CD4-positive, alpha-beta T cell (primary cell): ENCODE measurements at regions not wholly inside any gene's neighbourhood (a gene's known extent, or its start where the extent isn't known, plus 50 kb on each side); places are given as distances from the start of the nearest gene placed in this dataset.

ENCODE experiments used
- ATAC-seq: fragments of 200-7000 bp; cut with Tn5 transposase; one replicate; pipeline ENCODE4 v1.10.0; 2022; ENCODE audit warnings: mild to moderate bottlenecking; ENCODE audit not compliant: poor library complexity
- CTCF ChIA-PET: fragments of 350-600 bp; sonication (Branson Sonifier 250); formaldehyde crosslinking; loops from one replicate; lab custom pipeline; 2021; ENCODE audit warnings: antibody characterized with exemption, inconsistent platforms; lab: Charles Lee
- POLR2A ChIA-PET: fragments of 350-600 bp; sonication (Branson Sonifier 250); formaldehyde crosslinking; loops from one replicate; lab custom pipeline; 2021; ENCODE audit warnings: antibody characterized with exemption, inconsistent platforms; lab: Charles Lee
- DNase-seq, 14 experiments: peaks; one replicate each; pipeline ENCODE4 v3.0.0-alpha.2; 2013 to 2020; ENCODE audit warnings: mixed read lengths in 2 of 14
- H3K27ac ChIP-seq, 2 donors: one replicate each; pipeline versions ENCODE4 v1.5.1 to v1.7.0; 2013; ENCODE audit warnings: low read length in 2 of 2, low read depth in 1 of 2, mild to moderate bottlenecking in 1 of 2
- H3K27me3 ChIP-seq, 2 experiments: 1 replicate in 1 of 2; 2 replicates in 1 of 2; pipeline versions ENCODE4 v1.6.1 to v1.7.0; 2013; ENCODE audit warnings: low read length in 2 of 2, control low read depth in 1 of 2, mild to moderate bottlenecking in 1 of 2, moderate library complexity in 1 of 2; ENCODE audit not compliant: insufficient read depth in 2 of 2, control insufficient read depth in 1 of 2
- H3K36me3 ChIP-seq: one replicate; pipeline ENCODE4 v1.6.1; 2013; ENCODE audit warnings: low read length, control low read depth; ENCODE audit not compliant: insufficient read depth
- H3K4me1 ChIP-seq: one replicate; pipeline ENCODE4 v1.6.1; 2013; ENCODE audit warnings: low read length, control low read depth; ENCODE audit not compliant: insufficient read depth
- H3K4me3 ChIP-seq: one replicate; pipeline ENCODE4 v1.5.1; 2013; ENCODE audit warnings: mild to moderate bottlenecking, low read length, moderate library complexity
- H3K9me3 ChIP-seq, 2 experiments: 1 replicate in 1 of 2; 2 replicates in 1 of 2; pipeline versions ENCODE4 v1.6.1 to v1.7.0; 2013; ENCODE audit warnings: low read length in 2 of 2, mild to moderate bottlenecking in 2 of 2, control low read depth in 1 of 2, moderate library complexity in 1 of 2; ENCODE audit not compliant: control insufficient read depth in 1 of 2, insufficient read depth in 1 of 2
- H3K27ac Mint-ChIP-seq: one replicate; pipeline ENCODE4 v1.8.0; 2020; ENCODE audit warnings: mixed read lengths
- H3K27me3 Mint-ChIP-seq: one replicate; pipeline ENCODE4 v1.8.0; 2021; ENCODE audit warnings: mixed read lengths
- H3K36me3 Mint-ChIP-seq: one replicate; pipeline ENCODE4 v1.8.0; 2021; ENCODE audit warnings: low read depth, mixed read lengths
- H3K4me1 Mint-ChIP-seq: one replicate; pipeline ENCODE4 v1.8.0; 2021; ENCODE audit warnings: low read depth, mixed read lengths
- H3K4me3 Mint-ChIP-seq: one replicate; pipeline ENCODE4 v1.8.0; 2020; ENCODE audit warnings: mild to moderate bottlenecking, mixed read lengths
- H3K9me3 Mint-ChIP-seq: one replicate; pipeline ENCODE4 v1.8.0; 2020; ENCODE audit warnings: mixed read lengths
- intact Hi-C, 2 experiments: fragments of 100-400 bp; cut with DNase I in 1 of 2; cut with micrococcal nuclease in 1 of 2; formaldehyde crosslinking; loops; one replicate each; pipeline versions ENCODE4 v1.15.1 to v1.9.0; 2023 to 2025; cut with DNase I, micrococcal nuclease
- TF ChIP-seq, protein P1 (sequence below): fragments of 200-600 bp; IDR thresholded peaks from one replicate; pipeline ENCODE4 v1.8.0; 2022; ENCODE audit warnings: antibody characterized with exemption, mild to moderate bottlenecking

DNA sequence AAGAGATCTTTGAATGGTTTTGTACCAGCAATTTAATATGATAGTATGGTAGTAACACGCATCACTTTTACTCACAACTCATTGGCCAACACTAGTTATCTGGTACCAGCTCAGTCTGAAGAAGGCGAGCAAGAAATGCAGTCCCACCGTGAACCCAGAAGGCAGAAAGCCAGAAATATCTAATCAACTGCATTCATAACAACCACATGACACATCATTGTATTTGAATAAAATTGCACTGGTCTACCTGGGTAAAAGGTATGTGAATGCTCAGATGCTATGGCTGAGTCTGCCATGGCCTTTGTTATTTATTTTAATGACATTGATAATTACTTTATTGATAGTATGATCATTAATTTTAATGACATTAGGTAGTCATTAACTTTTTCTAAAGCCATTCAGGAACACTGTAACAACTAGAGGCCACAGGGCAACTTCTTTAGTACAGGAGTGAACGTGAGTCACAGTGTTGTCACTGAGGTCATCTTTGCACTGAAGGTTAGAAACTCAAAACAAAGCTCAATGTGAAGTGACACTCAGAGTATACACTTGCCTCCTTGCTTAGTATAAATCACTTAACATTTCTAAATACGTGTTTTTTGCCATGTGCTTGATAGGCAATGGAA, 475.6 kb upstream of the TNP1 start:
- CTCF ChIA-PET, result no interaction called here
- no peak overlapping the region for H3K27ac ChIP-seq
- no peak for DNase-seq
- H3K4me3 Mint-ChIP-seq, result no peak overlapping the region
- no peaks in the 10 kb centered on the region for H3K9me3 Mint-ChIP-seq
- H3K27me3 ChIP-seq, result no peaks in the 10 kb centered on the region
- no peaks in the 10 kb centered on the region for H3K4me1 ChIP-seq
- no peaks in the 10 kb centered on the region for H3K27me3 Mint-ChIP-seq
- H3K4me1 Mint-ChIP-seq, result no peaks in the 10 kb centered on the region
- POLR2A ChIA-PET, result no interaction called here
- ATAC-seq, result no peak
- H3K9me3 ChIP-seq, result no peaks in the 10 kb centered on the region
- no peak overlapping the region for H3K27ac Mint-ChIP-seq
- TF ChIP-seq, protein P1, sequence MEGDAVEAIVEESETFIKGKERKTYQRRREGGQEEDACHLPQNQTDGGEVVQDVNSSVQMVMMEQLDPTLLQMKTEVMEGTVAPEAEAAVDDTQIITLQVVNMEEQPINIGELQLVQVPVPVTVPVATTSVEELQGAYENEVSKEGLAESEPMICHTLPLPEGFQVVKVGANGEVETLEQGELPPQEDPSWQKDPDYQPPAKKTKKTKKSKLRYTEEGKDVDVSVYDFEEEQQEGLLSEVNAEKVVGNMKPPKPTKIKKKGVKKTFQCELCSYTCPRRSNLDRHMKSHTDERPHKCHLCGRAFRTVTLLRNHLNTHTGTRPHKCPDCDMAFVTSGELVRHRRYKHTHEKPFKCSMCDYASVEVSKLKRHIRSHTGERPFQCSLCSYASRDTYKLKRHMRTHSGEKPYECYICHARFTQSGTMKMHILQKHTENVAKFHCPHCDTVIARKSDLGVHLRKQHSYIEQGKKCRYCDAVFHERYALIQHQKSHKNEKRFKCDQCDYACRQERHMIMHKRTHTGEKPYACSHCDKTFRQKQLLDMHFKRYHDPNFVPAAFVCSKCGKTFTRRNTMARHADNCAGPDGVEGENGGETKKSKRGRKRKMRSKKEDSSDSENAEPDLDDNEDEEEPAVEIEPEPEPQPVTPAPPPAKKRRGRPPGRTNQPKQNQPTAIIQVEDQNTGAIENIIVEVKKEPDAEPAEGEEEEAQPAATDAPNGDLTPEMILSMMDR, result no peak
- intact Hi-C loops, result no loop called here
- no peaks in the 10 kb centered on the region for H3K36me3 ChIP-seq
- no peaks in the 10 kb centered on the region for H3K36me3 Mint-ChIP-seq
- H3K4me3 ChIP-seq, result no peak overlapping the region

DNA sequence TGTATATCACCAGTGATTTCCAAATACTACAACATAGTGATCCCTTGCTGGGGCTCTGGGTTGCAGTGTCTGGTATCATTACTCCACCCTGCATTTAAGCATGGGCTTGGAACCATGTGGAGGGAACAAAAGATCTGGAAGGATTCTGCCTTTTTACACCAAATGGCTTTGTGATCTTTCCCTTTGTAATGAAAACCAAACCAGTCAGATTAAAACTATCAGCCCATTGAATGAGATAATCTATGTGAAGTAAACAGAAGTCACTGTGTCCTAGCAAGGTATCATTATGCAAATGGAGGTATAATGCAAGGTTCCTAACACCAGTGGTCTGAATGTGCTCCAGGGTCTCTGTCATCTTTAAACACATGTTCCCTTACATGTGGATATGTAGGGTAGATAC, 474.7 kb upstream of the TNP1 start:
- no peak overlapping the region for H3K4me3 ChIP-seq
- no peaks in the 10 kb centered on the region for H3K4me1 Mint-ChIP-seq
- H3K4me1 ChIP-seq, result no peaks in the 10 kb centered on the region
- H3K27ac ChIP-seq, result no peak overlapping the region
- POLR2A ChIA-PET, result no interaction called here
- CTCF ChIA-PET, result no interaction called here
- no peaks in the 10 kb centered on the region for H3K9me3 Mint-ChIP-seq
- no peaks in the 10 kb centered on the region for H3K27me3 ChIP-seq
- H3K9me3 ChIP-seq, result no peaks in the 10 kb centered on the region
- no peaks in the 10 kb centered on the region for H3K36me3 Mint-ChIP-seq
- DNase-seq (no peak), ATAC-seq (no peak)
- no peaks in the 10 kb centered on the region for H3K27me3 Mint-ChIP-seq
- TF ChIP-seq, protein P1, result no peak
- H3K4me3 Mint-ChIP-seq, result no peak overlapping the region
- no peak overlapping the region for H3K27ac Mint-ChIP-seq
- intact Hi-C loops, result no loop called here
- H3K36me3 ChIP-seq, result no peaks in the 10 kb centered on the region

DNA sequence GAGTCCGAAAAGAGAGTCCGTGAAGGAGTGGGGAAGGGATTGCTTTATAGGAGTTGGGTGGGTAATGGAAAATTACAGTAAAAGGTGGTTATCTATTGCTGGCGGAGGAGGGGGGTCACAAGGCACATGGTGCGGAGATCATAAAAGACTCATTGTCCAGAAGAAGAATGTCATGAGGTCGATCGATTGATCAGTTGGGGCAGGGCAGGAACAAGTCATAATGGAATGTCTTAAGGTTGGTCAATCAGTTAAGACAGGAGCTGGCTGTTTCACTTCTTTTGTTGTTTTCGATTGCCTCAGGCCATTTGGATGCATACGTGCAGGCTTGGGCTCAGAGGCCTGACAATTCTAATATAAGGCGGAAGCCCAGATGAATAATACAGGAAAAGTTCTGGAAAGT, 473.0 kb upstream of the TNP1 start:
- Mint-ChIP-seq H3K27ac (no peak overlapping the region), H3K9me3 (no peaks in the 10 kb centered on the region), H3K4me3 (no peak overlapping the region), H3K4me1 (no peaks in the 10 kb centered on the region), H3K36me3 (no peaks in the 10 kb centered on the region), H3K27me3 (no peaks in the 10 kb centered on the region)
- H3K9me3 ChIP-seq, result no peaks in the 10 kb centered on the region
- POLR2A ChIA-PET, result no interaction called here
- TF ChIP-seq, protein P1, result no peak
- H3K36me3 ChIP-seq, result no peaks in the 10 kb centered on the region
- ATAC-seq (no peak), DNase-seq (no peak)
- H3K27me3 ChIP-seq, result no peaks in the 10 kb centered on the region
- H3K27ac ChIP-seq, result no peak overlapping the region
- CTCF ChIA-PET, result no interaction called here
- intact Hi-C loops, result no loop called here
- H3K4me3 ChIP-seq, result no peak overlapping the region
- no peaks in the 10 kb centered on the region for H3K4me1 ChIP-seq
